HCT116 (cell line): ENCODE measurements at regions not wholly inside any gene's neighbourhood (a gene's known extent, or its start where the extent isn't known, plus 50 kb on each side); places are given as distances from the start of the nearest gene placed in this dataset.

ENCODE experiments used
- ATF3 ChIP-seq: IDR thresholded peaks from 2 replicates; pipeline ENCODE4 v1.6.1; 2012
- CTCF ChIP-seq, 3 experiments: fragments of 200-600 bp in 1 of 3; sonication (generic) in 1 of 3; IDR thresholded peaks in 2 of 3; conservative IDR thresholded peaks in 1 of 3; 2 replicates each; pipeline ENCODE4 v1.5.1; 2012 to 2017; ENCODE audit warnings: low read depth in 2 of 3, low read length in 2 of 3, antibody characterized with exemption in 1 of 3, borderline replicate concordance in 1 of 3, control low read depth in 1 of 3, mild to moderate bottlenecking in 1 of 3, mixed read lengths in 1 of 3, mixed run types in 1 of 3, moderate library complexity in 1 of 3; ENCODE audit not compliant: insufficient read depth in 1 of 3
- EZH2 ChIP-seq: fragments of 200-600 bp; sonication (generic); IDR thresholded peaks from 2 replicates; pipeline ENCODE4 v1.6.1; 2017; ENCODE audit warnings: antibody characterized with exemption, mixed run types
- MAX ChIP-seq: IDR thresholded peaks from 2 replicates; pipeline ENCODE4 v1.6.1; 2012
- POLR2A ChIP-seq: IDR thresholded peaks from 2 replicates; pipeline ENCODE4 v1.7.0; 2011; ENCODE audit warnings: borderline replicate concordance; ENCODE audit not compliant: insufficient read depth, insufficient read length; ENCODE audit errors: extremely low read depth
- RAD21 ChIP-seq: IDR thresholded peaks from 2 replicates; pipeline ENCODE4 v1.6.1; 2012; ENCODE audit warnings: low read depth, mild to moderate bottlenecking
- ZBTB33 ChIP-seq: IDR thresholded peaks from 2 replicates; pipeline ENCODE4 v1.6.1; 2011; ENCODE audit warnings: mild to moderate bottlenecking, low read length, moderate library complexity; ENCODE audit not compliant: insufficient replicate concordance; ENCODE audit errors: extremely low read depth

GRCh38 chr9:13372510-13372909 is 93.0 kb upstream of the MPDZ start:
- TF ChIP-seq POLR2A (no peak), ZBTB33 (no peak), CTCF (IDR thresholded peaks at IDR 0.05 in 2 of 3, conservative IDR thresholded peaks at IDR 0.05 in 1 of 3; ENCODE audit: borderline replicate concordance in 1 of 3, insufficient read depth in 1 of 3, low read depth in 2 of 3, low read length in 2 of 3) (no peak), ATF3 (no peak), EZH2 (no peak), MAX (no peak), RAD21 (no peak)
